HG02840 (cell line): ENCODE measurements at regions not wholly inside any gene's neighbourhood (a gene's known extent, or its start where the extent isn't known, plus 50 kb on each side); places are given as distances from the start of the nearest gene placed in this dataset.
"Not testable (repeated sequence)": the region's sequence is repeated elsewhere in the genome, so short reads cannot be mapped to it uniquely, and the experiment has no call there.

Experiments used
- ATAC-seq: cut with Tn5 transposase; IDR thresholded peaks from one replicate; pipeline ENCODE4 v1.9.1; 2021; ENCODE audit warnings: mild to moderate bottlenecking, moderate library complexity, moderate number of reproducible peaks; ENCODE audit not compliant: unreplicated experiment, low FRiP score

DNA sequence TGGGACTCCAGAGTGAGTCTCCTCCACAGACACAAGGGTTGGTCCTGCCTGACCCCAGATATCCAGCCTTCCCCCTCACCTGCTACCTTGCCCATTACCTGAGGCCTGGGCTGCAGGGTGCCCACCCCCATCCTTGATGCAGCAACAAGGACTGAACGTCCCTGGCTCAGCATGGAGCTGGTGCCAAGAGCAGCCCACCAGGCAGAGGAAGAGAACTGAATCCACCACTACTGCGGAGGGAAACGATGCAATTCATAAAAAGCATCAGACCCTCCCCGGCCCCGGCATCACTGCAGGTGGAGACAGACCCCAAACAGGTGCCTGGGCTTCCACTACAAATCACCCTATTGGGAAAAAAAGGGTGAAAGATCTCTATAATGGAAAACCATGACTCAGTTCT is 131.0 kb upstream of the TNRC6C start:
- ATAC-seq, result no peak

DNA sequence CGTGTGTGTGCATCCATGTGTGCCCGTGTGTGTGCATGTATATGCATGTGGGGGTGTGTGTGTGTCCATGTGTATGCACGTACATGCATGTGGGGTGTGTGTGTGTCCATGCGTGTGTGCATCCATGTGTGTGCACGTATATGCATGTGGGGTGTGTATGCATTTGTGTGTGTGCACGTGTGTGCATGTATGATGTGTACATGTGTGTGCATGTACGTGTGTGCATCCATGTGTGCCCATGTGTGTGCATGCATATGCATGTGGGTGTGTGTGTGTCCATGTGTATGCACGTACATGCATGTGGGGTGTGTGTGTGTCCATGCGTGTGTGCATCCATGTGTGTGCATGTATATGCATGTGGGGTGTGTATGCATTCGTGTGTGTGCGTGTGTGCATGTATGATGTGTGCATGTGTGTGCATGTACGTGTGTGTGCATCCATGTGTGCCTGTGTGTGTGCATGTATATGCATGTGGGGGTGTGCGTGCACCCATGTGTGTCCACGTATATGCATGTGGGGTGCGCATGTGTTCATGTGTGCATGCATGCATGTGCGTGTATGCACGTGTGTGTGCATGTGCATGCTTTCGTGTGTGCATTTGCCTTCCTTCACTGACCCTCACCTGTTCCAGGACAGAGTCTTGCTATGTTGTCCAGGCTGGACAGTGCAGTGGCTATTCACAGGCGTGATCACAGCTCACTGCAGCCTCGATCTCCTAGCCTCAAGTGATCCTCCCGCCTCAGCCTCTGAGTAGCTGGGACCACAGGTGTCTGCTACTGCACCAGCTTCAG is 129.6 kb upstream of the TNRC6C start:
- ATAC-seq, result no peak

DNA sequence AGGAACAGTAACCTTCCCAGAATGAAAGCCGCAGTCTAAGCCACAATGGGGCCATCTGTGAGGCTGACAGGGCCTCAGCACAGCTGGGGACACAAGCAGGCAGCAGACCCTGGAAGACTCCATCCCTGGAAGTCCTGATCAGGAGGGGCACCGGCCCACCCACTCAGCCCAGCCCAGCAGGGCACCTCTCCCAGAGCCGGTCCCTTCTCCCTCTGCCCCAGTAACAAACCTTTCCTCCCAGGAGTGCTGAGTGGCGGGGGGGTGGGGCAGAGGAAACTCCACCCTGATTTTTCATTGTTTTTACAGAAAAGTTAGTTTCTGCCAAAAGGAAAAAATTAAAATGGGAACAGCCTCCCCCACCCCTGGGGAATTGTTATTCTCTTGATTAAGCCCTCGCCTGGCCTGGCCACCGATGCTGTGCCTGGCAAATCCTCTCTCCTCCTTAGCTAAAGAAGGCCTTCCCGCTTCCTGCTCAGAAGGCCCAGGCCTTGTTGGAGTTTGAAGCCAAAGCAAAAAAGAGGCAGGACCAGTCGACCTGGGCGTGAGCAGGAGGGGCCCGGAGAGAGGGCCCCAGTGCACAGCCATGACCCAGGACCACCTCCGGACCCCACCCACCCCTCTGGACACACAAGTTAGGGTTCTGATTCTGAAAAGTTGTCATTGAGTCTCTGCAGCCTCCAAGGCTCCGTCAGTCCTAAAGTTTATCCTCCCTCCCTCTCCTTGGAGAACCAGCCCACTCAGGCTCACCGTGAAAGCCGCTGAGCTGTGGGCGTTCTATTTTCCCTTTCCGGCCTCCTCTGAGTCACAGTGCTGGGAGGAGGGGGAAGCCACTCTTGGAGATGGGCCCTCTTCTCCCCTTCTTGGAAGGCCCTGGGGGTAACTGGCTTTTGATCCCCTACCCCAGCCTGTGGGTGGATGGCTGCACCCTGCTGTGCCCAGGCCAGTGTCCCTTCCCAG is 128.4 kb upstream of the TNRC6C start:
- no peak for ATAC-seq

DNA sequence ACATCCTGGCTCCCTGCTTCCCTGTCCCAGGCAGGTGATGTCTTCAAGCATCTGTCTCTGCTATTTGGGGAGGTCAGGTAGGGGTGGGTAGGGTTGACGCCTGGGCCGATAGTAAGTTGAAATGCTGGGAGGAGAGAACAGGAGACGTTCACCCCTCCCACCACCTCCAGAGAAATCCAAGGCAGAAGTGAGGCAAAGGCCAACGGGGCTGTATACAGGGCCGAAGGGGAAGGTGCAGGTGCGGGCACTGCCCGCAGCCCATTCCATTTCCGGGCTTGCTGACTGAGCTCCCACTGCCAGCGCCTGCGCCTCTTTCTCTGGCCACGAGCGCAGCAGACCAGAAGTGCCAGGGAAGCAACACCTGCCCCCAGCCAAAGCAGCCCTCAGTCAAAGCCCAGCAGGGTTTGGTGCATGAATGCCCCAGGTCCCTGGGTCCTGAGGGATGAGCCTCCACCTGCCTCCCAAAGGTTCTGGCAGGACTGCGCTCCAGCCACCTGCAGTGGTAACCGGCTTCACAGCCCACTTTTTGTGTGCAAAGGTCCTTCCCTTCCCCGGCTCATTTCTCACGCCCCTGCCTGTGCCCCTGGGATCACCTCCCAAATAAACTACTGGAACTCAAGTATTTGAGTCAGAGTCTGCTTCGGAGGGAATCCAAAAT is 127.6 kb upstream of the TNRC6C start:
- ATAC-seq, result no peak

DNA sequence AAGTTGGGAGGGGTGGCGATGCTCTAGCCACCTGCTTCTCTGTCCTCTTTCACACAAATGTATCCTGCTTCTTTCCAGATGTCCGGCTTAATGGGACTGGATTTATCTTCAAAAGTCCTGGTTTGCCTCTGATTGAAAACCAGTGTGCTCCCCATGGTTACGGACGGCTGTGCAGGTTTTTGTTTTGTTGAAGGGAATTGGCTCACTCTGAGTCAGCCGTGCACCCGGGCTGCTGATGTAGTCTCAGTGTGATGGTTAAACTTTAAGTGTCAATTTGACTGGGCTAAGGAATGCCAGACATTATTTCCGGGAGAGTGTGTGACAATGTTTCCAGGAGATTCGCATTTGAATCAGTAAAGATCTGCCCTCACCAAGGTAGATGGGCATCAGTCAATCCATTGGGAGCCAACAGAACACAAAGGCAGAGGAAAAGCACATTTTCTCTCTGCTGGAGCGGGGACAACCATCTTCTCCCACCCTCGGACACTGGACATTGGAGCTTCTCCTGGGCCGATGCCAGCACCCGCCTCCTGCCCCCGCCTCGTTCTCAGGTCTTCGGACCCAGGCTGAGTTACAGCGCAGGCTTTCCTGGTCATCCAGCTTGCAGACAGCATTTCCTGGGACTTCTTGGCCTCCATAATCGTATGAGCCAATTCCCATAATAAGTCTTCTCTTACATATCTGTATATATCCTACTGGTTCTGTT is 126.9 kb upstream of the TNRC6C start:
- ATAC-seq, result no peak

DNA sequence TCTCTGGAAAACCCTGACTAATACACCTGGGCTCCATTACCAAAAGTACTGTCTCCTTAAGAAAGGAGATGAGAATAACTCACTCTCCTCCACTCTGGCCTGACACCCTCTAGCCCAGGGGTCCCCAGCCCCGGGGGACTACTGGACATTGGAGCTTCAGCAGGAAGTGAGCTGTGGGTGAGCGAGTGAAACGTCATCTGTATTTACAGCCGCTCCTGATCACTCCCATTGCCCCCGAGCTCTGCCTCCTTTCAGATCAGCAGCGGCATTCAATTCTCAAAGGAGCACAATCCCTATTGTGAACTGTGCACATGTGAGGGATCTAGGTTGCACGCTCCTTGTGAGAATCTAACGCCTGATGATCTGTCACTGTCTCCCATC is 126.3 kb upstream of the TNRC6C start:
- ATAC-seq, result no peak

DNA sequence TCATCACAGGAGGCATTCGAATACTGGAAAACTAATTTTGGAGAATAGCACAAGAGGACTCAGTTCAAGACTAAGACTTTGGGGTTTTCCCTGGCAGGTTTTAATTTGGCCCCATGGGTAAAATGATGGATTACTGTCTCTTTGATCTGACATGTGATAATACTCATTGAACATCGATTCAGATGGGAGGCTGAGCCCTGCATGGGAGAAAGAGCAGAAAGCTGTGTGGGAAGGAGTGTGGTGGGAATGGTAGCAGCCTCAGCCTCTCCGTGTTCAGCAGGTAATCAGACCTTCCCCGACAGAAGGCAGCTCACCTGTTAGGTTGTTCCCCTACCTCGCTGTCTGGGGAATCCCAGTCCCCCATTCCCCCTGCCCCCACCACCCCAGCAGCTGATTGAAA is 124.7 kb upstream of the TNRC6C start:
- no peak for ATAC-seq

DNA sequence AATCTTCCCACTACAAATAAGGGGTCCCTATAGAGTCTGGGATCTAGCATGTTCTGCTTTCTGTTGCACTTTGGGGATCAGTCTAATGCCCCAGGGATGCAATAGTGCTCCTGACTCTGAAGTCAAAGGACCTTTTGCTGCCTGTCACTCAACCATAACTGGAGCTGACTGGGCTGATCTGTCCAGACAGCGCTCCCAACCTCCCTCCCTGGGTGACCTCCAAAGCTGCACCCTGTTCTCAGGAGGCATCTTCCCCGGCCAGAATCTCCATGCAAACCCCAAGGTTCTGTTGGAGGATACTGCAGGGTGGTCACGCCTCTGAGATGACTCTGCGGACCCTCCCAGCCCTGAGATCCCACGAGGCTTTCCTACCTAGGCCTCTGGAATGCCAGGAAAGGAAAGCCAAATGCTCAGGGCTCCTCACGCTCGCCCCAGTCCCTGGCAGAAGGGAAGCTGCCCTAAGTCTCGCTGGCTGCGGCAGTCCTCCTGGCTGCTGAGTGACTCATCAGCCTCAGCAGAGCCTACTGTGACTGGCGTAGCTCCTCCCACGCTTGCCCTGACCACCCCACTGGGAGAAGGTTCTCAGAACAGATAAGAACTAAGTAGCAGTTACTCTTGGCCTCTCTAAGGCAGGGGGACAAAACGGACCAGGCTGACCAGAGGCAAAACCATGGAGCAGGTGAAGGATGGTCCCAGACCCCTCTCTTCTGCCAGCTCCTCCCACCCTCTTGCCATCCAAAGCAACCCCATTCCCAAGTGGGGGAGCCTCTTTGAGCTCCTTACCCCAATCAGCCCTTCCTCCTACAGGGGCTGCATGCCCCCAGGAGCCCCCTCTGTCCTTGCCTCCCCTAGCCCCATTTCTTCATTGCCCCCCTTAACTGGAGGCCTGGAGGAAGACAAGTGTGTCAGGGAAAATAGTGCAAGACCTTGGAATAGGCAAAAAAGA is 124.1 kb upstream of the TNRC6C start:
- no peak for ATAC-seq

DNA sequence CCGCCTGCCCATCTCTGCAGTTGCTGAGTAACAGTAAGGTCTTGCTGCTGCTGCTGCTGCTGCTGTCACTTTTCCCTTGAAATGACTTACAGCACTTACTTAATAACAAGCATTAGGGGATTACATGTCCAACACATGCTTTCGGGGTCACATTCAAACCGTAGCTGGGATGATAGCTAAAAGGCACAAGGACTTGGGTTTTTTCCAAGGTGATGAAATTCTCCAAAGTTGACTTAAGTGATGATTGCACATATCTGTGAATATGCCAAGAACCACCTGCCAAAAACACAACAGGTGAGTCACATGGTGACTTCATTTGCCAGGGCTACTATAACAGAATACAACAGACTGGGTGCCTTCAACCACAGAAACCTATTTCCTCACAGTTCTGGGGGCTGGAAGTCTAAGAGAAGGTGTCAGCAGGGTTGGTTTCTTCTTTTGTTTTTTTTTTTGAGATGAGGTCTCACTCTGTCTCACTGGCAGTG is 121.9 kb upstream of the TNRC6C start:
- ATAC-seq, result no peak

DNA sequence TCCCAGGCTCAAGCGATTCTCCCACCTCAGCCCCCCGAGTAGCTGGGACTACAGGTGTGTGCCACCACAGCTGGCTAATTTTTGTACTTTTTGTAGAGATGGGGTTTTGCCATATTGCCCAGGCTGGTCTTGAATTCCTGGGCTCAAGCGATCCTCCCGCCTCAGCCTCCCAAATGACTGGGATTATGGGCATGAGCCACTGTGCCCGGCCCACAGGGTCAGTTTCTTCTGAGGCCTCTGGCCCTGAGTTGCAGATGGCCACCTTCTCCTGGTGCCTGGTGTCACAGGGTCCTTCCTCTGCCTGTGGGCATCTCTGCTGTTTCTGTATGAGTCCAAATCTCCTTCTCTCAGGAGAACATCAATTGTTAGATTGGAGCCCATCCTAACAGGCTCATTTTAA is 121.4 kb upstream of the TNRC6C start:
- not testable (repeated sequence) for ATAC-seq

DNA sequence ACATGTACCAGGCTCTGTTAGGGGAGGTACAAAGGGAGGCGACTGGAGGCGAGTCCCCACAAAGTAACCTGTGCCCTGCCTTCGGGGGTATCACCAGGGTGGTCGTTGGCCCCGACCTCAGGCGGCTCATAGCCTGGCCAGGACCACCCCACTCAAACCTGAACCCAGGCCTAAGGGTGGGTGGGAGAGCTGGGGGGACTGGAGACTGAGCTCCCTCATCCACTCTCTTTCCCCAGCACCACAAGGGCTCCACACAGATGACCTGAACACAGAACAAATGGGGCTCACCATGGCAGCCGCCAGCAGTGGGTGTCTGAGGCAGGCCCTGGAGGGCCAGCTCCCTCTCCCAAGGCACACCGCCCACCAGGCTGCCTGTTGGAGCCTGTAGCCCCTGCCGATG is 120.6 kb upstream of the TNRC6C start:
- no peak for ATAC-seq

DNA sequence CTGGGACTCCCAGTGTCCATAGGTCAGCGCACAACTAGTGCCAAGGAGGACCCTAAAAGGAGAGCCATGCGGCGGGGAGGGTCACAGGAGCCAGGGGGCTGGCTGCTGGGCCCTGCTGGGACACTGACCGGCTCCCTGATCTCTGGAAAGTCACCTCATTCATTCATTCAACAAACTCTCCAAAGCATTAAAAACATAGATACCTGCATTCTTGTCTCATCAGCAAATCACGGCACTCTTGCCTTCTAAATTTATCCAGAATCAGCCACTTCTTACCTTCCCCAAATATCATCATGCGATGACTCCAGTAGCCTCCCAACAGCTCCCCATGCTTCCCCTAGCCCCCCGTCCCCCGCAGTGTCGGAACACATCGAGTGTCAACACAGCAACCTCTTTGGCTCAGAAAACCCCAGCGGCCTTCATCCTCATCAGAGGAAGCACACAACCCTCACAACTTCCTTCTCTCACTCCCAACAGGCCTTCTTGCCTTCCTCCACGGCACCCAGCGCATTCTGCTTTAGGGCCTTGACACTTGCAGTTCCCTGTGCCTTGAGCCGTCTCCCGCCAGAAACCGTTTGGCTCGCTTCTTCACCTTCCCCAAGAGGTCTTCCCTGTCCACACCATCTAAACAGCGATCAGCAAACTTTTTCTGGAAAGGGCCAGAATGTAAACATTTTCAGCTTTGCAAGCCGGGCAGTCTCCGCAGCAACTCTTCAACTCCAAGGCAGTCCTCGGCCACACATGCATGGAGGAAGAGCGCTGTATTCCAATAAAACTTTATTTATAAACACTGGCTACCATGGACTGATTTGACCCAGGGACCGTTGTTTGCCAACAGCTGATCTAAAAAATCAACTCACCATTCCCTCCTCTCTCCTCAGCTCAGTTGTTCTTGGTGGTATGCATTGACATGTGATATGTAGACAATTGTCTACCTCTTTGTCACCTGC is 119.5 kb upstream of the TNRC6C start:
- ATAC-seq, result no peak

DNA sequence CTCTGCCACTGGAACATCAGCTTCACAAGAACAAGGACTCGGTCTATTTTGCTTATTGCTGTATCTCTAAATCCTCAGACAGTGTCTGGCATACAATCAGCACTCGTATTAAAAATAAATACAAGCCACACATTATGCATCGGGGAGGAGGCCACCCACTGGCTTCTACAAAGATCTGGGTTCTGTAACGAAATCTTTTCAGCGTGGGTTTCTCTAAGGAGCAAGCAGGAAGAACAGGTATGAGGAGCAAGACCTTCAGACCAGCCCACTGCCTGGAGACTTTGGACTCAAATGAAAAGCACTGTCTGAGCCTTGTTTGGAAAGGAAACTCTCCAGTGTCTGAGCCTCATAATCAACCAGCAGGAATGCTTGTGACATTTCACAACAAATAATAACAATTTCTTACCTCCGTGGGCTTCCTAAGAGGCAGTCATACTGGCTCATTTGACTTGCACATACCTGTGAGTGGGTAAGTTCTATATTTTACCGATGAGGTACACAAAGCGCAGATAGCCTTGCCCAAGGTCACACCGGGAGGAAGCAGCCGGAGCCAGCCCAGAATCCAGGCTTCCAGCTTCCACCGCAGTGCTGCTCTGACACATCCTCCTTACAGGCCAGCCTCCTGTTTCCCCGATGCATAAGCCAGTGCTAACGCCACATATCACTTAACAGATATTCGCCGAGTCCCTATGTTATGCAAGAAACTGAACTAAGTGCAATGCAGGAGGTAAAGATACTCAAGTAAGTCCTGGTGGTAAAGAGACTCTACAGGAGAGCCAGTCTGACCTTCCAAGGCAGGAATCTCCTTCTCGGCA is 118.6 kb upstream of the TNRC6C start:
- ATAC-seq, result no peak

DNA sequence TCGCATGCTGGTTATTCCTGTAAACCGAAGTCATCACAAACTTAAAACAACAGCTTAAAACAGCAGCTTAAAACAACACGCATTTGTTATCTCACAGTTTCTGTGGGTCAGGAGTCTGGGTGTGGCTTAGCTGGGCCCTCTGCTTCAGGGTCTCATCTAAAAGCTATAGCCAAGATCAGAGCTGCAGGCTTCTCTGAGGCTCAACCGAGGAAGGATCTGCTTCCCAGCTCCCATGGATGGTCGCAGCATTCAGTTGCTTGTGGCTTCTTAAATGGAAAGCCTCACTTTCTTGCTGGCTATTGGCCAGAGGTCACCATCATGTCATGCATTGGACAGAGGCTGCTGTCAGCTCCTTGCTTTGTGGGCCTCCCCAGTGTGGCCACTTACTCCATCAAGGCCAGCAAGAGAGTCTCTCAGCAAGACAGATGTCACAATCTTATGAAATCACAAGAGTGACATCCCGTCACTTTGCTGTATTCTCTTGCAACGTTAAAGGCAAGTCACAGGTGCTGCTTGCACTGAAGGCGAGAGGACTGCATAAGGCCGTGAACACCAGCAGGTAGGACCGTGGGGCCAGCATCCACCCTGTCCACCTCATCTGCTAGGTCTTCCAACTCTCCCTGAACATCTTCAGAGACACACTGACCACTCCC is 117.9 kb upstream of the TNRC6C start:
- ATAC-seq, result no peak

DNA sequence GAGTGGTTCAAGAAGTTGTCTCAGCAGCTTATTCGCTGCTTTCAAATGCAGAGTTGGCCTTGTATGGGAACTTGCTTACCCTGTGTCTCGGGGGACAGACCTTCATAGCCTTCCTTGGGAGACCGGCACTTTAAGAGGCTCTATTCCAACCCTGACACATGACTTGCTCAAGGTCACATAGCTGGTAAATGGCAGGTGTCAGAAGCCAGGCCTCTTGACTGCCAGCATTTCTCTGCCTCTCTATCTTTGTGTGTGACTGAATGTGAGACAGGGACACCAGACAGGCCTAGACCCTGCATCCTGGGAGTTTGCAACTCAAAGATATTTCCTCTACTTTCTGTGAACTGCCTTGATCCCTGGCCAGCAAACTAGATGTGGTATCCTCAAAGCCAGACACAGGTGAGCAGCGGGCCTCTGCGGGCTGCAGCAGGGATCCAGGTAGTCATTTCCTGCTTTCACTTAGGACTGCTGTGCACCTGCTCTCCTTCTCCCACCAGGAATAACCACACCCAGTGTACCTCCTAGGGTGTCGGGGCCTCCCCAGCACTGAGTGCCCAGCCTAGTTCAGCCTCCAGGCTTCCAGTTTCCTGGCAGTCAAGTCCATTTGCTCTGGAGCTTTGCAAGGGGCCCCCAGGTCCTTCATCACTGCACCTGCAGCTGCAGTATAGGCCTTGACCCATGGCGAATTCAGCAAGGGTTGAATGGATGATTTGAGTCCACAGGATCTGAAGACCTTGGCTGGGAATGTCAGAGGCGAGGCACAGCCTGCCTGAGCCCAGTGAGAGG is 116.6 kb upstream of the TNRC6C start:
- no peak for ATAC-seq

DNA sequence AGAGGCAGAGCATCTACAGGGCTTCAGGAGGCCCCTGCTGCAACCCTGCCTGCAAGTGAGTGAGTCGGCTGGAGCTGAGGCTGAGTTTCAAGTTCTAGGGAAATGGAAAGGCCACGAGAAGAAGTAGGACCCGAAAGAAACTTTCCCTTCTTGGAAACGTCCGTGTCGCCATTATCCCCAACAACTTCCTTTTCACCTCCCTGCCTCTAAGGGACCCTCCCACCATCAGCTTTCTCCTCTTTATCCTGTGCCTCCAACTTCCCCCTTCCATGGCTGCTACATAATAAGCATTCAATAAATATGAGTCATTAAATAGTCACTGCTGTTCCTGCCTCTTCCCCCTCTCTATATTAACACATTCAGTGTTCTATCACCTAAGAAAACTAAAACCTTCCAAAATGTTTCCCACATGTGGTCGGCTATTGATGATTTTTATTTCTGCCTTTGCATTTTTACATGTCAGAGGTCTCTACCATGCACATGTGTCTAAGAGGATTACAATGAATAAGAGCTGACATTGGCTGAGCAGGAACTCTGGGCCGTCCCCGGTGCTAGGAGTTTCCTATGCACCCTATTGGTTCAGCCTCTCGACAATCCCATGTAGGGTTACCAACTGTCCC is 115.9 kb upstream of the TNRC6C start:
- no peak for ATAC-seq
